OCI-LY7 (cell line): ENCODE measurements at regions not wholly inside any gene's neighbourhood (a gene's known extent, or its start where the extent isn't known, plus 50 kb on each side); places are given as distances from the start of the nearest gene placed in this dataset.

Experiments used
- CTCF ChIP-seq: fragments of 200-600 bp; sonication (generic); conservative IDR thresholded peaks from 2 replicates; pipeline ENCODE4 v1.5.1; 2014; ENCODE audit warnings: mild to moderate bottlenecking, antibody characterized with exemption, low read length, moderate library complexity, mixed read lengths
- EZH2phosphoT487 ChIP-seq: fragments of 200-600 bp; sonication (generic); IDR thresholded peaks from 2 replicates; pipeline ENCODE4 v1.6.1; 2018; ENCODE audit warnings: low read depth, borderline replicate concordance, mild to moderate bottlenecking, mixed run types, antibody characterized with exemption, low read length, moderate library complexity, mixed read lengths

- TF ChIP-seq CTCF (no peak), EZH2phosphoT487 (no peak)
Observed at GRCh38 chr2:144261336-144261735, 258.6 kb downstream of the ZEB2 start.
